NT2/D1 (cell line): ENCODE measurements at regions not wholly inside any gene's neighbourhood (a gene's known extent, or its start where the extent isn't known, plus 50 kb on each side); places are given as distances from the start of the nearest gene placed in this dataset.

ENCODE experiments used
- SUZ12 ChIP-seq: IDR thresholded peaks from 2 replicates; pipeline ENCODE4 v1.6.1; 2011; ENCODE audit not compliant: insufficient read length, insufficient read depth; ENCODE audit errors: extremely low read depth
- YY1 ChIP-seq: IDR thresholded peaks from 2 replicates; pipeline ENCODE4 v1.6.1; 2011; ENCODE audit not compliant: insufficient read length, insufficient read depth
- ZNF274 ChIP-seq: IDR thresholded peaks from 2 replicates; pipeline ENCODE4 v1.6.1; 2011; ENCODE audit warnings: mild to moderate bottlenecking, low read depth, low read length

- no peak for TF ChIP-seq SUZ12
- no peak for TF ChIP-seq YY1
- TF ChIP-seq ZNF274: no peak
These were observed 640.4 kb downstream of the NR4A2 start for GRCh38 chr2:155692106-155692505.
